DOHH2 (cell line): ENCODE measurements at regions not wholly inside any gene's neighbourhood (a gene's known extent, or its start where the extent isn't known, plus 50 kb on each side); places are given as distances from the start of the nearest gene placed in this dataset.

ENCODE experiments used
- CTCF ChIP-seq: fragments of 200-600 bp; sonication (generic); IDR thresholded peaks from one replicate; pipeline ENCODE4 v1.5.1; 2014; ENCODE audit warnings: antibody characterized with exemption, mild to moderate bottlenecking, low read depth, low read length; ENCODE audit not compliant: poor library complexity, severe bottlenecking
- EZH2phosphoT487 ChIP-seq: fragments of 200-600 bp; sonication (generic); IDR thresholded peaks from 2 replicates; pipeline ENCODE4 v1.6.1; 2017; ENCODE audit warnings: borderline replicate concordance, mild to moderate bottlenecking, antibody characterized with exemption, low read length, moderate library complexity, mixed read lengths

DNA sequence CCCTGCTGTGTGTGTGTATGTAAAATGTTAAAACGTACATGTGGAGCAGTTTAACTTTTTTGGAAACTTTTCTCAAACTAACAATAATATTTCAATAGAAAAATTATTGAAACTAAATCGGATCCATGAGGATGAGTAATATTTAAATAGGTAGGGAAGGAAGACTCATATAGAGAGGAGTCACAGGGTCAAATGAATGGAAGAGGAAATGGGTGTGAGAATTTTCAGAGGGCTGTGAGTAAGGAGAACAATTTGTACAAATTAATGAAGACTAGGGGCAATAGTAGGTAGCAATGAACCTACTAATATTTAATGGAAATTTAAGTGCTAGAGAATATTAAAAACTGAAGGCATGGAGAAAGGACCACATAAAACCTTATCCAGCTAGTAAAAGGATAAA lies 290.7 kb upstream of the PCDH18 start:
- TF ChIP-seq CTCF (no peak), EZH2phosphoT487 (no peak)
